ENCODE measurements at regions not wholly inside any gene's neighbourhood (a gene's known extent, or its start where the extent isn't known, plus 50 kb on each side); places are given as distances from the start of the nearest gene placed in this dataset.

GRCh38 chr1:193569096-193569982 is 382.9 kb upstream of the B3GALT2 start:
- Histone ChIP-seq H2AFZ (ENCODE audit: low read length) (no peak overlapping the region), H3K27ac (ENCODE audit: low read length) (no peak overlapping the region), H3K36me3 (ENCODE audit: insufficient read depth, low read length) (no peaks in the 10 kb centered on the region), H3K9me2 (replicated peaks; ENCODE audit: insufficient read depth, low read length) (no peaks in the 10 kb centered on the region), H3K9me3 (ENCODE audit: low read length) (no peaks in the 10 kb centered on the region), H3K27me3 (ENCODE audit: low read length) (no peaks in the 10 kb centered on the region), H3K9ac (ENCODE audit: low read length) (no peak overlapping the region), H4K20me1 (ENCODE audit: insufficient read depth, low read depth, low read length) (no peaks in the 10 kb centered on the region), H3K4me3 (ENCODE audit: low read length) (no peak overlapping the region), H3K4me2 (ENCODE audit: low read depth, low read length, poor library complexity, severe bottlenecking) (no peak overlapping the region), H3K4me1 (ENCODE audit: low read length) (no peaks in the 10 kb centered on the region), H3K79me2 (ENCODE audit: low read length) (no peaks in the 10 kb centered on the region)
- no peak for DNase-seq

DNA sequence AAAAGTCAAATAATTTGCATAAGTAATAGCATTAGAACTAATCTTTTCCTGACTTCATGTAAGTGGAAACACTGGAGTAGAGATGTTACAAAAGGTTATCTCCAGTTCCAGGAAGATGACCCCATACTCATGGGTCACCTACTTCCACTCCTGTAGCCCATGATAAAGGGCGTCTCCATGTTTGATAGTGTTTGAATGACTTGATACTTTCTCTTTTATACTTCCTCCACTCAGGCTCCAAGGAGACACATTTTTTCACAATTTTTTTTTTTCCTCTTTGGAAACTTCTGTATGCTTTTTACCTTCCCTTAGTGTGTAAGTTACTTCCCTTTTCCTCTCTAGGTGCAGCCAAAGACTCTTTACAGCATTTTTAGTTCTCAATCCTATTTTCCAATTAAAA is 382.1 kb upstream of the B3GALT2 start:
- Histone ChIP-seq H3K27ac (ENCODE audit: low read length) (no peak overlapping the region), H3K9me3 (ENCODE audit: low read length) (no peaks in the 10 kb centered on the region), H2AFZ (ENCODE audit: low read length) (no peak overlapping the region), H4K20me1 (ENCODE audit: insufficient read depth, low read depth, low read length) (no peaks in the 10 kb centered on the region), H3K9me2 (replicated peaks; ENCODE audit: insufficient read depth, low read length) (no peaks in the 10 kb centered on the region), H3K27me3 (ENCODE audit: low read length) (no peaks in the 10 kb centered on the region), H3K4me3 (ENCODE audit: low read length) (no peak overlapping the region), H3K4me2 (ENCODE audit: low read depth, low read length, poor library complexity, severe bottlenecking) (no peak overlapping the region), H3K79me2 (ENCODE audit: low read length) (no peaks in the 10 kb centered on the region), H3K9ac (ENCODE audit: low read length) (no peak overlapping the region), H3K4me1 (ENCODE audit: low read length) (no peaks in the 10 kb centered on the region), H3K36me3 (ENCODE audit: insufficient read depth, low read length) (no peaks in the 10 kb centered on the region)
- DNase-seq: no peak

DNA sequence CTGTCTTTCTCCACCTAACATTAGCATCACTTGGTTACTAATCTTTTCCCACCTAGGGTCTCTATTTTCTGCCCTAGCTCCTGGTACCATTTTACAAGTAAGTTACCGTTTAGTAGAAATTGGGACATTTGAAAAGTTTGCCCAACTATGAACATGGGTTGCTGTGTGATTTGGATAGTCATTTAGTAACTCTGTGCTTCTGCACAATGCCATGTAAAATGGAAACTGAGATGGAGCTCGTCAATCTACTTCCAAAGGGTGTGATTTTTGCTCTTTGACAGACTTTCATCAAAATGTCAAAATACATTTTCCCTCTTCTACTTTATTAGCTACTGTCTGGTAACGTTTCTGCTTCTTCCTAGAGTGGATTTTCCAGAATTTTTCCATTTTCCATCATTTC is 381.5 kb upstream of the B3GALT2 start:
- no peaks in the 10 kb centered on the region for H3K9me2 ChIP-seq (replicated peaks; ENCODE audit: insufficient read depth, low read length)
- no peak overlapping the region for H2AFZ ChIP-seq (ENCODE audit: low read length)
- H3K9me3 ChIP-seq (ENCODE audit: low read length): no peaks in the 10 kb centered on the region
- H3K36me3 ChIP-seq (ENCODE audit: insufficient read depth, low read length): no peaks in the 10 kb centered on the region
- H4K20me1 ChIP-seq (ENCODE audit: insufficient read depth, low read depth, low read length): no peaks in the 10 kb centered on the region
- H3K27me3 ChIP-seq (ENCODE audit: low read length): no peaks in the 10 kb centered on the region
- no peak overlapping the region for H3K4me2 ChIP-seq (ENCODE audit: low read depth, low read length, poor library complexity, severe bottlenecking)
- no peak for DNase-seq
- no peak overlapping the region for H3K27ac ChIP-seq (ENCODE audit: low read length)
- no peaks in the 10 kb centered on the region for H3K79me2 ChIP-seq (ENCODE audit: low read length)
- H3K4me3 ChIP-seq (ENCODE audit: low read length): no peak overlapping the region
- no peaks in the 10 kb centered on the region for H3K4me1 ChIP-seq (ENCODE audit: low read length)
- H3K9ac ChIP-seq (ENCODE audit: low read length): no peak overlapping the region

DNA sequence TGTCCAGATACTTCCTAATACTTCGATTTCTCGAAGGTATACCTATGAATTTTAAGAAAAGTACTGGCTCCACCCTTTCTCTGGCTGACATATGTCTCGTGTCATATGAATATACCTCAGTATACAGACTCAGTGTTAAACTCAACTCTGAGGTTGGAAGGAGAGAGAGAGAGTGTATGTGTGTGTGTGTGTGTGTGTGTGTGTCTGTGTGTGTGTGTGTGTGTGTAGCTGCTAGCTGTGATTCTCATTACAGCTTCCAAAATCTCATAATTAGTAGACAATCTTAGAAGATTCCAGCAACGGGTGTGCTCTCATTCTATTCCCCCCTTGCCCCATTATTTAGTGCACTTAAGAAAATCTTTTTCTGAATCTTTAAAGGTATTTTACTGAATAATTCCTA is 380.3 kb upstream of the B3GALT2 start:
- Histone ChIP-seq H3K9ac (ENCODE audit: low read length) (no peak overlapping the region), H3K9me2 (replicated peaks; ENCODE audit: insufficient read depth, low read length) (no peaks in the 10 kb centered on the region), H3K4me2 (ENCODE audit: low read depth, low read length, poor library complexity, severe bottlenecking) (no peak overlapping the region), H3K27me3 (ENCODE audit: low read length) (no peaks in the 10 kb centered on the region), H3K79me2 (ENCODE audit: low read length) (no peaks in the 10 kb centered on the region), H3K36me3 (ENCODE audit: insufficient read depth, low read length) (no peaks in the 10 kb centered on the region), H3K27ac (ENCODE audit: low read length) (no peak overlapping the region), H3K9me3 (ENCODE audit: low read length) (no peaks in the 10 kb centered on the region), H3K4me1 (ENCODE audit: low read length) (no peaks in the 10 kb centered on the region), H3K4me3 (ENCODE audit: low read length) (no peak overlapping the region), H4K20me1 (ENCODE audit: insufficient read depth, low read depth, low read length) (no peaks in the 10 kb centered on the region), H2AFZ (ENCODE audit: low read length) (no peak overlapping the region)
- no peak for DNase-seq

DNA sequence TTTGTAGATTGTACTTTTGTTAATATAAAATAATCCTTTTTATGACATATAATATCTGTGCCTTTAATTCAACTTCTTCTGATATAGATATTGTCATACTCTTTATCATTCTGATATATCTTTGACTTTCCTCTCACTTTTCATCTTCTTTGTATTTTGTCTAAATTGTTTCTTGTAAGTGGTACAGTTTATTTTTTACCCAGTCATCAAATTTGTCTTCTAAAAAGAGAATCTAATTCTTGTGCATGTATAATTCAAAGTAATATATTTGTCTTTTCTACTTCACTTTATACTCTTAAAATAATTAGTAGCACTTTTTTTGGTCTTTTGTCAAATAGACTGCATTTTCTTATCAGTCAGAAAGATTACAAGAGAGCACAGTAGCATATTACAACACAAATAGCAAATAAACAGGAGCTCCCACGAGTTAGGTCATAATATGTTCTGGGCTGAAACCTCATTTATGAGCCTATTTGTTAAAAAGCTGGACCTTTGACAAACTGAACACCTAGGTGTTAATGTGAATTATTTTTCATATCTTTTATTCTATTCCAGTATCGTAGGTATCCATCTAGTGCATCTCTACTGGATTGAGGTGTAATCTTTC is 379.7 kb upstream of the B3GALT2 start:
- no peaks in the 10 kb centered on the region for H3K36me3 ChIP-seq (ENCODE audit: insufficient read depth, low read length)
- no peaks in the 10 kb centered on the region for H3K27me3 ChIP-seq (ENCODE audit: low read length)
- H2AFZ ChIP-seq (ENCODE audit: low read length): no peak overlapping the region
- H3K9ac ChIP-seq (ENCODE audit: low read length): no peak overlapping the region
- H3K4me3 ChIP-seq (ENCODE audit: low read length): no peak overlapping the region
- no peaks in the 10 kb centered on the region for H4K20me1 ChIP-seq (ENCODE audit: insufficient read depth, low read depth, low read length)
- H3K9me3 ChIP-seq (ENCODE audit: low read length): no peaks in the 10 kb centered on the region
- H3K9me2 ChIP-seq (replicated peaks; ENCODE audit: insufficient read depth, low read length): no peaks in the 10 kb centered on the region
- DNase-seq: no peak
- H3K27ac ChIP-seq (ENCODE audit: low read length): no peak overlapping the region
- no peaks in the 10 kb centered on the region for H3K4me1 ChIP-seq (ENCODE audit: low read length)
- no peak overlapping the region for H3K4me2 ChIP-seq (ENCODE audit: low read depth, low read length, poor library complexity, severe bottlenecking)
- no peaks in the 10 kb centered on the region for H3K79me2 ChIP-seq (ENCODE audit: low read length)

- no peaks in the 10 kb centered on the region for H3K36me3 ChIP-seq (ENCODE audit: insufficient read depth, low read length)
- no peaks in the 10 kb centered on the region for H3K9me2 ChIP-seq (replicated peaks; ENCODE audit: insufficient read depth, low read length)
- DNase-seq: no peak
- H4K20me1 ChIP-seq (ENCODE audit: insufficient read depth, low read depth, low read length): no peaks in the 10 kb centered on the region
- no peak overlapping the region for H3K27ac ChIP-seq (ENCODE audit: low read length)
- no peaks in the 10 kb centered on the region for H3K9me3 ChIP-seq (ENCODE audit: low read length)
- no peaks in the 10 kb centered on the region for H3K4me1 ChIP-seq (ENCODE audit: low read length)
- H3K4me2 ChIP-seq (ENCODE audit: low read depth, low read length, poor library complexity, severe bottlenecking): no peak overlapping the region
- no peak overlapping the region for H3K4me3 ChIP-seq (ENCODE audit: low read length)
- H3K79me2 ChIP-seq (ENCODE audit: low read length): no peaks in the 10 kb centered on the region
- no peaks in the 10 kb centered on the region for H3K27me3 ChIP-seq (ENCODE audit: low read length)
- H3K9ac ChIP-seq (ENCODE audit: low read length): no peak overlapping the region
- H2AFZ ChIP-seq (ENCODE audit: low read length): no peak overlapping the region
Observed at GRCh38 chr1:193562121-193562520, 375.7 kb upstream of the B3GALT2 start.

DNA sequence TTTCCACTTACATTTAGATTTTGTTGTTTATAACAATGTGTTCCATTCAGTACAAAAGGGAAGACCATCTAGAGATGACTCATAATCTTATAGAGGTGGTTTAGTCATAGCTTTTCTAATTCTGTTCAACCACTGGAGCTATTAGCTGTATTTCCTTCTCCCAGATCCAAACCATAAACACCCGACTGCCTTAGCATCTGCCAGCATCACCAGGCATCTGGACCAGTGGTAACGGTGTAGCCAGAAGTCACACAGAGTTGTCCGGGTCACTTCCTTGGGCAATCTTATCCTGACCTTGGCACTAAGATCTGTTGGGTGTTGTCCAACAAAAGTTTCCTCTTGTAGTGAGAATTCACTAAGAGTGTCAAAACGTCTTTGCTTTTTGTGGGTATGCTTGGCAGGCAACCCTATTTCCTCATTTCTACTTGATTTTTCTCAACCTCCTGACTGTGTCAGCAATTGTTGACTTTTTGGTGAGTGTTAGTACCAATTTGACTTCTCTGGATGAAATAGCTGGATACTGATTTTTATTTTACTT is 372.1 kb upstream of the B3GALT2 start:
- H4K20me1 ChIP-seq (ENCODE audit: insufficient read depth, low read depth, low read length): no peaks in the 10 kb centered on the region
- no peaks in the 10 kb centered on the region for H3K79me2 ChIP-seq (ENCODE audit: low read length)
- no peak overlapping the region for H2AFZ ChIP-seq (ENCODE audit: low read length)
- no peaks in the 10 kb centered on the region for H3K36me3 ChIP-seq (ENCODE audit: insufficient read depth, low read length)
- H3K9me3 ChIP-seq (ENCODE audit: low read length): no peaks in the 10 kb centered on the region
- no peak overlapping the region for H3K27ac ChIP-seq (ENCODE audit: low read length)
- H3K9me2 ChIP-seq (replicated peaks; ENCODE audit: insufficient read depth, low read length): no peaks in the 10 kb centered on the region
- H3K4me3 ChIP-seq (ENCODE audit: low read length): no peak overlapping the region
- H3K4me1 ChIP-seq (ENCODE audit: low read length): no peaks in the 10 kb centered on the region
- no peak overlapping the region for H3K4me2 ChIP-seq (ENCODE audit: low read depth, low read length, poor library complexity, severe bottlenecking)
- DNase-seq: no peak
- H3K27me3 ChIP-seq (ENCODE audit: low read length): no peaks in the 10 kb centered on the region
- H3K9ac ChIP-seq (ENCODE audit: low read length): no peak overlapping the region

DNA sequence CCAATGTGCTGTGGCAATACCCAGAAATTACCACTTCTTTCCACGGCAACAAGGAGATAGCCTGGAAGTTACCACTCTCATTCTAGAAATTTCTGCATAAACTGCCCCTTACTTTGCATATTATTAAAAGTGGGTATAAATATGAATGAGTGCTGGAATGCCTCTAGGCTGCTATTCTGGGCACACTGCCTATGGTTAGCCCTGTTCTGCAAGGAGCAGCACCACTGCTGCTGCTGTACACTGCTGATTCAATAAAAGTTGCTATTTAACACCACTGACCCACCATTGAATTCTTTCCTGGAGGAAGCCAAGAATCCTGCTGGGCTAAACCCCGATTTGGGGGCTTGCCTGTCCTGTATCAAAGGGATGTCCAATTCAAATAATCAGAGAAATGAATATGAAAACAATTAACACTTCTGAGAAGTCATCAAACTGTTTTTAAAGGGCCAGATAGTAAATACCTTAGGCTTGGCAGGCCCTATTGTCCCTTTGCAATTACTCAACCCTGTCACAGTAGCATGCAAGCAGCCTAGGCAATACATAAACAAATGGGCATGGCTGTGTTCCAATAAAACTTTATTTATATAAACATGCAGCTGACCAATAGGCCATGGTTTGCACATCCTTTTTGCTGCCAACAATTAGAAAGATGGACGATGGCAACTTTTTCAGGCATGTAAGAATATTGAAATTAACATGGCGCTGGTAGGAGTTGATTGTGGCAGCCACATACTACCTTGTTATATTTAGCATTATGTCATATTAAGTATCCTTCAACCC is 369.4 kb upstream of the B3GALT2 start:
- Histone ChIP-seq H3K9me2 (replicated peaks; ENCODE audit: insufficient read depth, low read length) (no peaks in the 10 kb centered on the region), H4K20me1 (ENCODE audit: insufficient read depth, low read depth, low read length) (no peaks in the 10 kb centered on the region), H3K4me3 (ENCODE audit: low read length) (no peak overlapping the region), H3K4me2 (ENCODE audit: low read depth, low read length, poor library complexity, severe bottlenecking) (no peak overlapping the region), H2AFZ (ENCODE audit: low read length) (no peak overlapping the region), H3K9me3 (ENCODE audit: low read length) (no peaks in the 10 kb centered on the region), H3K4me1 (ENCODE audit: low read length) (no peaks in the 10 kb centered on the region), H3K79me2 (ENCODE audit: low read length) (no peaks in the 10 kb centered on the region), H3K36me3 (ENCODE audit: insufficient read depth, low read length) (no peaks in the 10 kb centered on the region), H3K27ac (ENCODE audit: low read length) (no peak overlapping the region), H3K9ac (ENCODE audit: low read length) (no peak overlapping the region), H3K27me3 (ENCODE audit: low read length) (no peaks in the 10 kb centered on the region)
- no peak for DNase-seq

All from Karpas-422 (cell line).